ENCODE measurements at regions not wholly inside any gene's neighbourhood (a gene's known extent, or its start where the extent isn't known, plus 50 kb on each side); places are given as distances from the start of the nearest gene placed in this dataset.

DNA sequence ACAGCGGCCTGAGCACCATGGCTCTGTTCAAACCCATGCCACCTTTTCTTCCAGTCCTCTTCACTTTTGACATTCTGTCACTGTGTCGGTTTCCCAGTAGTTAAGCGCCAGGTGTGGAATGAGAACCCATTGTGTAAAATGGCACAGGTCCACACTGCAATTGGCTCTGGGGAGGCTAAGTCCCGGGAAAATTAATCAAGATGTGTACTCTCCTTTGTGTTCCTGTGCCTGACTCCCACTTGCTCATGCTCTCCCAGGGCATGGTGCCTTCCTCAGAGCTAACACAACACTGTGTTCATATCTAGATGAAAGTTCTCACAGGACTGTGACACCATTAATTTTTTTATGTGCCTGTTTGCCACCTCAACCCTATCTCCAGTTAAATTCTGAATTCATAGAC lies 59.0 kb upstream of the BTG3 start:
- TF ChIP-seq ZNF644 (CRISPR knock-in tag; IDR thresholded peaks at IDR 0.05; ENCODE audit: low read depth) = no peak
- no peak for TF ChIP-seq MED1 (CRISPR knock-in tag; IDR thresholded peaks at IDR 0.05)
- TF ChIP-seq KLF12 (CRISPR knock-in tag; IDR thresholded peaks at IDR 0.05; ENCODE audit: borderline replicate concordance) = no peak
- TF ChIP-seq, protein P1, sequence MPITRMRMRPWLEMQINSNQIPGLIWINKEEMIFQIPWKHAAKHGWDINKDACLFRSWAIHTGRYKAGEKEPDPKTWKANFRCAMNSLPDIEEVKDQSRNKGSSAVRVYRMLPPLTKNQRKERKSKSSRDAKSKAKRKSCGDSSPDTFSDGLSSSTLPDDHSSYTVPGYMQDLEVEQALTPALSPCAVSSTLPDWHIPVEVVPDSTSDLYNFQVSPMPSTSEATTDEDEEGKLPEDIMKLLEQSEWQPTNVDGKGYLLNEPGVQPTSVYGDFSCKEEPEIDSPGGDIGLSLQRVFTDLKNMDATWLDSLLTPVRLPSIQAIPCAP (CRISPR knock-in tag; IDR thresholded peaks at IDR 0.05; ENCODE audit: low read depth) = no peak
- no peak for TF ChIP-seq PHF5A (CRISPR knock-in tag; IDR thresholded peaks at IDR 0.05; ENCODE audit: low read depth, unreplicated experiment)
- CTCF ChIA-PET (ENCODE audit: low intra/inter-chr PET ratio, low total read pairs) = no interaction called here
- ATAC-seq (no peak), DNase-seq (ENCODE audit: low spot score) (no peak), FAIRE-seq (no peak)
- H3K4me1 ChIP-seq (ENCODE audit: insufficient read depth, low read length) = peaks cover 9% of the 10 kb centered on the region
- H3K9me3 ChIP-seq (ENCODE audit: low read length) = no peaks in the 10 kb centered on the region
- no peak overlapping the region for H3K9ac ChIP-seq (ENCODE audit: insufficient read depth, low read depth, low read length)
- H3K27ac ChIP-seq (ENCODE audit: extremely low read length, insufficient read depth, low read length) = no peak overlapping the region
- H3K27me3 ChIP-seq (ENCODE audit: control insufficient read depth in 1 of 2, insufficient read depth in 2 of 2, low read length in 2 of 2) = peaks cover 0 to 4% of the 10 kb centered on the region in 2 experiments; a peak in 2 of 5 replicates
- H3K36me3 ChIP-seq (replicated peaks in 1 of 2; ENCODE audit: control insufficient read depth in 1 of 2, insufficient read depth in 2 of 2, low read length in 2 of 2) = no peaks in the 10 kb centered on the region
- in situ Hi-C loops (cut with HindIII; ENCODE audit: extremely low pct_ligation_motif_present, low pct_unique_long_range_greater_than_20kb) (no loop called here), intact Hi-C loops (cut with micrococcal nuclease; ENCODE audit: unreplicated experiment) (loop anchor here (10.0 kb wide), 1 partner anchor 143 kb away; the partner anchor contains the start of gene C21orf91)
- no TSS peak for BruUV-seq (replicated peaks)
- no peak overlapping the region for H3K4me3 ChIP-seq (replicated peaks in 1 of 3; ENCODE audit: insufficient read depth in 1 of 3, low read depth in 2 of 3, low read length in 3 of 3)
- POLR2A ChIA-PET = no interaction called here
- no peaks in the 10 kb centered on the region for H3K79me2 ChIP-seq (ENCODE audit: insufficient read depth, low read length)
- H4K20me1 ChIP-seq (ENCODE audit: insufficient read depth, low read length) = no peaks in the 10 kb centered on the region
- no peak overlapping the region for H3K4me2 ChIP-seq (ENCODE audit: low read depth, low read length)
- H2AFZ ChIP-seq (ENCODE audit: low read length) = no peak overlapping the region
- 40% methylated on average over 4 of the region's 4 CpGs for WGBS (ENCODE audit: low lambda C conversion rate)

DNA sequence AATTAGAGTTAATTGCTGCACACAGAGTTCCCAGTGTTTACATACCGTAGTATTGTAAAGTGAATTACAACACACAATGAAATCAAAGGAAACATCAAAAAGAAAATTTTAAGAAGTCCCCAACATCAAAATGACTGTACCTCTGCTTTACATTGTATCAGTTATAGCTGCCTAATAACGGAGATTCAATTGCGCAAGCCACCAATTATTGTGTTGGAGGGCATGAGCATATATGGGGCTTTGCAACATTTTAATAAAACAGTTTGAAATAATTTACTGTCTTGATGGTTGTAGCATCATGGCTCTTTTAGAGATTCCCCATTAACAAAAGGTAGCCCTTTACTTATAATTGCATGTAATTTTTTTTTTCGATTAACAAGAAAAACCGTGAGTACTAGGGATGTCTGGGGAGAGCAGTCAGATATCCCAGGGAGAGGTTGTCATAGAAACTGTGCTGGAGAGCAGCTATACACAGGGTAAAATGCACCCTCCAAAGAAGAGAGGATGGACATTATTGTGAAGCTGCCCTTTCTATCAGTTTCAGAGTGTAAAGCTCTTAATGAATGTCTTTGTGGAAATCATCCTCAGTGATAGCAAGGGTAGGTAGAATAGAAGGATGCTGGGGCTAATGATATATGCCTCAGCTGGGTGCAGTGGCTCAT lies 55.9 kb upstream of the BTG3 start:
- intact Hi-C loops (cut with micrococcal nuclease; ENCODE audit: unreplicated experiment) (no loop called here), in situ Hi-C loops (cut with HindIII; ENCODE audit: extremely low pct_ligation_motif_present, low pct_unique_long_range_greater_than_20kb) (no loop called here)
- H2AFZ ChIP-seq (ENCODE audit: low read length) = no peak overlapping the region
- TF ChIP-seq CEBPB (IDR thresholded peaks at IDR 0.05; ENCODE audit: borderline replicate concordance, low read depth, low read length) = peak; percentile 61
- no peak for TF ChIP-seq ZFP1 (CRISPR knock-in tag; IDR thresholded peaks at IDR 0.05)
- no peak overlapping the region for H3K9ac ChIP-seq (ENCODE audit: insufficient read depth, low read depth, low read length)
- H3K4me3 ChIP-seq (replicated peaks in 1 of 3; ENCODE audit: insufficient read depth in 1 of 3, low read depth in 2 of 3, low read length in 3 of 3) = no peak overlapping the region
- no peaks in the 10 kb centered on the region for H4K20me1 ChIP-seq (ENCODE audit: insufficient read depth, low read length)
- POLR2A ChIA-PET = no interaction called here
- no peak overlapping the region for H3K4me2 ChIP-seq (ENCODE audit: low read depth, low read length)
- no peaks in the 10 kb centered on the region for H3K79me2 ChIP-seq (ENCODE audit: insufficient read depth, low read length)
- FAIRE-seq = no peak
- CTCF ChIA-PET (ENCODE audit: low intra/inter-chr PET ratio, low total read pairs) = no interaction called here
- H3K36me3 ChIP-seq (replicated peaks in 1 of 2; ENCODE audit: control insufficient read depth in 1 of 2, insufficient read depth in 2 of 2, low read length in 2 of 2) = no peaks in the 10 kb centered on the region
- H3K4me1 ChIP-seq (ENCODE audit: insufficient read depth, low read length) = peaks cover 9% of the 10 kb centered on the region
- no peak overlapping the region for H3K27ac ChIP-seq (ENCODE audit: extremely low read length, insufficient read depth, low read length)
- WGBS (ENCODE audit: low lambda C conversion rate) = 91% methylated on average over 5 of the region's 5 CpGs
- no peaks in the 10 kb centered on the region for H3K9me3 ChIP-seq (ENCODE audit: low read length)
- BruUV-seq (replicated peaks) = no TSS peak
- no peak for DNase-seq (ENCODE audit: low spot score)
- no peak for ATAC-seq
- H3K27me3 ChIP-seq (ENCODE audit: control insufficient read depth in 1 of 2, insufficient read depth in 2 of 2, low read length in 2 of 2) = no peaks in the 10 kb centered on the region; a peak in 1 of 5 replicates
